SK-MEL-5 (cell line): ENCODE measurements at regions not wholly inside any gene's neighbourhood (a gene's known extent, or its start where the extent isn't known, plus 50 kb on each side); places are given as distances from the start of the nearest gene placed in this dataset.
A peak's percentile ranks its signal among the peaks of the same experiment; 100 is the strongest.
"Not testable (repeated sequence)": the region's sequence is repeated elsewhere in the genome, so short reads cannot be mapped to it uniquely, and the experiment has no call there.

Source experiments
- DNase-seq: peaks from one replicate; pipeline ENCODE4 v3.0.0-alpha.2; 2016; ENCODE audit warnings: low read depth, low spot score
- in situ Hi-C: cut with HindIII; loops from 2 replicates; pipeline ENCODE4 v1.10.0; 2016; ENCODE audit warnings: low sequenced_read_pairs, high pct_unique_total_duplicates, low pct_unique_long_range_greater_than_20kb

DNA sequence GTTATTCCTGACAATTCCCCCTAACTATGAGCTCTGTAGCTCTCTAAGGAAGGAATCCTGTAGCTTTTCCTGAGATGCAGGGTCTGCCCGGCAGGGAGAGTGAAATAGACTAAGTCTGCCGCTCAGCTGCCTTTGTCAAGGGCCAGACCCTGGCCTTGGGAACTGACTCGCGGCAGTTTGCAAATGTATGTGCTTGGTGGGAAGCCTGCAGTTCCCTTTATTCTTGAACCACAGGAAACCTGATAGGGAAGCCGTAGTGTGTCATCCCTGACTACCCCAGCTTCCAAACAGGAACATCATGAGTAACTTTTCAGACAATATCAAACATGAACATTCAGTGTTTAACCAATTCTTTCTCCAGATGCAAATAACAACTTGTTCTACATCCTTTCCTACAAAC, 78.7 kb upstream of the IFNGR1 start:
- no peak for DNase-seq
- in situ Hi-C loops = no loop called here

DNA sequence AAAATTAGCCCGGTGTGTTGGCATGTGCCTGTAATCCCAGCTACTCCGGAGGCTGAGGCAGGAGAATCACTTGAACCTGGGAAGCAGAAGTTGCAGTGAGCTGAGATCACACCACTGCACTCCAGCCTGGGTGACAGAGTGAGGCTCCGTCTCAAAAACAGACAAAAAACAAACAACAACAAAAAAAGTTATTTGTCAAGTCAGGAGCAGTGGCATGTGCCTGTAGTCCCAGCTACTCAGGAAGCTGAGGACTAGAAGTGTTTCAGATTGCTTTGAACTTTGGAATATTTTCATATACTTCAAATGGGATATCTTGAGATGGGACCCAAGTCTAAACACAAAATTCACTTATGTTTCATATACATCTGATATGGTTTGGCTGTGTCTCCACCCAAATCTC, 73.1 kb upstream of the IFNGR1 start:
- DNase-seq, in situ Hi-C loops: not testable (repeated sequence)

DNA sequence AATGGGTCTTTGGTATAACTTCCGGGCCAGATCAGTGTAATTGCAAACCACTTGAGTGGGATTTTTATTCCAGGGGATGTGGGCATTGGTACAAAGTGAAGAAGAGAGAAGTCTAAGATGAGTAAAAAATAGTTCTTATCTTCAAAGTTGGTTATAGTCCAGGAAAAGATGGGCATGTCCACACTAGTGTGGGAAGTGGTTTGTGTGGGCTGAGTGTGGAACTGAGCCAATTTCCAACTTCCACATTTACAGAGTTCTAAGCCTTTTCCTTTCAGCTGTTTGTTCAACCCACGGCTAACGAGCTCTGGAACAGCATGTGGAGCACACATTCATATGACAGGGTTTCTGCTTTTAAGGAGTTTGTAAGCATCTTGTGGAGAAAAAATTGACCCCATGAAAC, 72.3 kb upstream of the IFNGR1 start:
- DNase-seq = no peak
- in situ Hi-C loops = no loop called here

GRCh38 chr6:137290601-137291261, 71.5 kb upstream of the IFNGR1 start:
- in situ Hi-C loops = no loop called here

GRCh38 chr6:137286916-137287315, 67.7 kb upstream of the IFNGR1 start:
- no peak for DNase-seq
- in situ Hi-C loops = no loop called here

More at GRCh38 chr6:137290601-137291261, 71.5 kb upstream of the IFNGR1 start:
- no peak for DNase-seq

- DNase-seq = no peak
- in situ Hi-C loops = no loop called here
Observed at GRCh38 chr6:137286368-137286767, 67.2 kb upstream of the IFNGR1 start.

DNA sequence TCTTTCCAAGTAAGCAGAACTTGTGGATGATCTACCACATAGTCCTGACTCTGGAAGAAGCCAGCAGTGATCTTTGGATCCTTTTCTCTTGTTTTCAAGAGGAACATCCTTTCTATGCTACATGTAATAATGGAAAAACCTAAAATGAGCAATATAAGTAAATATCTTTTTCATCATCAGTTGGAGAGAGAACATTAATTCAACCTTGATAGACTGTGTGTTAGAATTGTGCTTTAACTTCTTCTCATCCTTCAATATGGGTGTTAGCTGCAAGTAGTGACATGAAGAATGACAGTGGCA, 65.6 kb upstream of the IFNGR1 start:
- in situ Hi-C loops = no loop called here

DNA sequence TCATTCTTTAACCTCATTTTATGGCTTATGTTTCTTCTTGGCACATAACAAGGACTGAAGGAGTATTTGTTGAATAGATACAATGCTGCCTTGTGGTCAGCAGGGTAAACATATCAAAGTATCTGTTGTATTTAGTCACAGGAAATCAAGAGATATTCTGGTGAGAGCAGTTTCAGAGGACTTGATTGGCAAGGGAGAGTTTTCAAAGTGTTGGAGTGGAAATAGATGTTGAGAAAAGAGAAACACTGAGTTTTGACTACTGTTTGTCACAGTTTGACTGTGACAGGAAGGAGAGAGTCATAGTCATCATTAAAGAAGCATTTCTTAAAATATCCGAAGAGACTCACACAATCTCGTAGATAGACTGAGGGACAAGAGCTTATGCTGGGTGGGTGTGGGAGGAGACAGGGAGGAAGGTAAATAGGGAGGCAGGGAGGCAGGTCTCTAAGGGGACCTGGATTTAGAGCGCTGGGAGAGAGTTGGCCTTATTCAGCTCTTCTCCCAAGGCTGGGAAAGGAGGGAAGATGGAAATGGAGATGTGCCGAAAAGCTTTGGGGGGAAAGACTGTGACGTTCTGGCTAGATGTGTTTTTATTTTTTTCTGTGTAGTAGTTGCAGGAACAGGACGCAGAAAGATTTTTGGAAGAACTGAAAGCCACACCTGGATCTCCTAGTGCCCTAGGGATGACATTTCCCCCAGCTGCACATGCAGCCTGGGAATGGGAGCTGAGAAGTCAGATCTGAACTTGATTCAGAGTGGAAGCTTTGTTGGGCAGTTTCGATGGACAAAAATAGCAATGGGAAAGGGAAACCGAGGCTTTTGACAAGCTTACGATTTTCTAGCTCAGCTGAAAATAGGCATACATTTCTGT, 65.0 kb upstream of the IFNGR1 start:
- in situ Hi-C loops = no loop called here

More for the DNA sequence above, 65.6 kb upstream of the IFNGR1 start:
- DNase-seq = no peak

GRCh38 chr6:137283080-137283479, 63.9 kb upstream of the IFNGR1 start:
- in situ Hi-C loops = no loop called here
- DNase-seq = no peak

More for the DNA sequence above, 65.0 kb upstream of the IFNGR1 start:
- peak; percentile 57 for DNase-seq

- no peak for DNase-seq
- in situ Hi-C loops = no loop called here
Observed at GRCh38 chr6:137282254-137282653, 63.1 kb upstream of the IFNGR1 start.

GRCh38 chr6:137279279-137279678, 60.1 kb upstream of the IFNGR1 start:
- DNase-seq, in situ Hi-C loops: not testable (repeated sequence)

GRCh38 chr6:137277971-137278637, 58.9 kb upstream of the IFNGR1 start:
- no peak for DNase-seq
- in situ Hi-C loops = no loop called here

GRCh38 chr6:137272403-137272802, 53.2 kb upstream of the IFNGR1 start:
- DNase-seq = no peak
- in situ Hi-C loops = no loop called here

- in situ Hi-C loops = no loop called here
- peak; percentile 69 for DNase-seq
Observed at GRCh38 chr6:137271245-137272183, 52.3 kb upstream of the IFNGR1 start.

DNA sequence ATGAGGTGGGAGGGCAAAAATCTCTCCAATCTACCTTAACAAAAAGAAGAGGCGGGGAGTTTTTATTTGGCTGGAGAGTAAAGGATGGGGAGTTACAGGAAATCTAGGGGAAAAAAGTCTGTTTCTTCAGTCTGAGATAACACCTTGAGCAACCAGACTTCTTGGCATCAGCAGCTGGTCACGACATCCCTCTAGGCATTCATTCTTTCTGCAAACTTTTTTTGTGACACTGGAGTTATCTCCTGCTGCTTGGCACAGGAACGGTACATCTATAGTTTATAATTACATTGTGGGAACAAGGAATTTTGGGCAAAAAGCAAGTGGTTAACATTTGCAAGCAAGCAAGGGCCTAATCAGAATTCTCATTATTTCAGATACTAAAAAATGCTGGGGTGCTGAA, 50.6 kb upstream of the IFNGR1 start:
- DNase-seq = no peak
- in situ Hi-C loops = no loop called here

- DNase-seq = no peak
- in situ Hi-C loops = no loop called here
Observed at GRCh38 chr6:137269347-137269746, 50.2 kb upstream of the IFNGR1 start.
